ENCODE measurements at regions not wholly inside any gene's neighbourhood (a gene's known extent, or its start where the extent isn't known, plus 50 kb on each side); places are given as distances from the start of the nearest gene placed in this dataset.
"Not testable (repeated sequence)": the region's sequence is repeated elsewhere in the genome, so short reads cannot be mapped to it uniquely, and the experiment has no call there.

- Histone ChIP-seq H3K4me2 (no peak overlapping the region), H3K9me3 (ENCODE audit: insufficient read depth, low read depth) (no peaks in the 10 kb centered on the region), H3F3A (ENCODE audit: insufficient read depth, low read depth) (no peaks in the 10 kb centered on the region), H3K4me3 (no peak overlapping the region), H3K9me2 (ENCODE audit: insufficient read depth) (no peaks in the 10 kb centered on the region), H3K36me3 (ENCODE audit: low read depth) (no peaks in the 10 kb centered on the region), H4K20me1 (ENCODE audit: insufficient read depth) (no peaks in the 10 kb centered on the region), H2AFZ (no peak overlapping the region), H3K79me2 (ENCODE audit: low read depth) (no peaks in the 10 kb centered on the region), H3K4me1 (replicated peaks; ENCODE audit: insufficient read depth) (no peaks in the 10 kb centered on the region), H3K27ac (no peak overlapping the region), H3K27me3 (ENCODE audit: insufficient read depth, low read depth) (no peaks in the 10 kb centered on the region)
- CTCF ChIA-PET = no interaction called here
- POLR2A ChIA-PET (ENCODE audit: unreplicated experiment) = no interaction called here
- no TSS peak for BruUV-seq (replicated peaks)
- no peak for TF ChIP-seq EZH2 (IDR thresholded peaks at IDR 0.05; ENCODE audit: low read depth)
- no peak for TF ChIP-seq CTCF (conservative IDR thresholded peaks at IDR 0.05)
- intact Hi-C loops (cut with micrococcal nuclease; ENCODE audit: unreplicated experiment) = no loop called here
- DNase-seq = no peak
Observed at GRCh38 chrX:22603060-22603459, 330.3 kb downstream of the CBLL2 start.

GRCh38 chrX:22609452-22609851 lies 336.7 kb downstream of the CBLL2 start:
- H3K27ac ChIP-seq; H3F3A ChIP-seq (ENCODE audit: insufficient read depth, low read depth); DNase-seq; H3K4me3 ChIP-seq; H3K4me1 ChIP-seq (replicated peaks; ENCODE audit: insufficient read depth); H2AFZ ChIP-seq; POLR2A ChIA-PET (ENCODE audit: unreplicated experiment); H4K20me1 ChIP-seq (ENCODE audit: insufficient read depth); H3K27me3 ChIP-seq (ENCODE audit: insufficient read depth, low read depth); H3K9me3 ChIP-seq (ENCODE audit: insufficient read depth, low read depth); H3K36me3 ChIP-seq (ENCODE audit: low read depth); H3K79me2 ChIP-seq (ENCODE audit: low read depth); CTCF ChIA-PET; intact Hi-C loops (cut with micrococcal nuclease; ENCODE audit: unreplicated experiment); H3K4me2 ChIP-seq; BruUV-seq (replicated peaks); H3K9me2 ChIP-seq (ENCODE audit: insufficient read depth): not testable (repeated sequence)

GRCh38 chrX:22616867-22617266 lies 344.2 kb downstream of the CBLL2 start:
- no peaks in the 10 kb centered on the region for H3K36me3 ChIP-seq (ENCODE audit: low read depth)
- H3K27me3 ChIP-seq (ENCODE audit: insufficient read depth, low read depth) = no peaks in the 10 kb centered on the region
- H3K4me2 ChIP-seq = no peak overlapping the region
- BruUV-seq (replicated peaks) = no TSS peak
- TF ChIP-seq CTCF (conservative IDR thresholded peaks at IDR 0.05) = no peak
- no peak for TF ChIP-seq EZH2 (IDR thresholded peaks at IDR 0.05; ENCODE audit: low read depth)
- ChIA-PET POLR2A (ENCODE audit: unreplicated experiment) (no interaction called here), CTCF (no interaction called here)
- intact Hi-C loops (cut with micrococcal nuclease; ENCODE audit: unreplicated experiment) = no loop called here
- no peak overlapping the region for H3K4me3 ChIP-seq
- no peak overlapping the region for H3K27ac ChIP-seq
- no peak for DNase-seq
- H3K9me3 ChIP-seq (ENCODE audit: insufficient read depth, low read depth) = no peaks in the 10 kb centered on the region
- no peaks in the 10 kb centered on the region for H3K79me2 ChIP-seq (ENCODE audit: low read depth)
- H3K9me2 ChIP-seq (ENCODE audit: insufficient read depth) = no peaks in the 10 kb centered on the region
- no peaks in the 10 kb centered on the region for H4K20me1 ChIP-seq (ENCODE audit: insufficient read depth)
- H3F3A ChIP-seq (ENCODE audit: insufficient read depth, low read depth) = no peaks in the 10 kb centered on the region
- H2AFZ ChIP-seq = no peak overlapping the region
- H3K4me1 ChIP-seq (replicated peaks; ENCODE audit: insufficient read depth) = no peaks in the 10 kb centered on the region

GRCh38 chrX:22627576-22627975 lies 354.9 kb downstream of the CBLL2 start:
- no peak for TF ChIP-seq CTCF (conservative IDR thresholded peaks at IDR 0.05)
- CTCF ChIA-PET = no interaction called here

More at GRCh38 chrX:22627576-22627975, 354.9 kb downstream of the CBLL2 start:
- Histone ChIP-seq H3K27ac (no peak overlapping the region), H4K20me1 (ENCODE audit: insufficient read depth) (no peaks in the 10 kb centered on the region), H3K79me2 (ENCODE audit: low read depth) (no peaks in the 10 kb centered on the region), H3K4me2 (no peak overlapping the region), H3K36me3 (ENCODE audit: low read depth) (no peaks in the 10 kb centered on the region), H3K9me3 (ENCODE audit: insufficient read depth, low read depth) (no peaks in the 10 kb centered on the region), H3K4me3 (no peak overlapping the region), H2AFZ (no peak overlapping the region), H3K4me1 (replicated peaks; ENCODE audit: insufficient read depth) (no peaks in the 10 kb centered on the region), H3F3A (ENCODE audit: insufficient read depth, low read depth) (no peaks in the 10 kb centered on the region), H3K9me2 (ENCODE audit: insufficient read depth) (no peaks in the 10 kb centered on the region), H3K27me3 (ENCODE audit: insufficient read depth, low read depth) (no peaks in the 10 kb centered on the region)
- BruUV-seq (replicated peaks) = no TSS peak
- intact Hi-C loops (cut with micrococcal nuclease; ENCODE audit: unreplicated experiment) = no loop called here
- no peak for DNase-seq
- POLR2A ChIA-PET (ENCODE audit: unreplicated experiment) = no interaction called here
